ENCODE measurements at regions not wholly inside any gene's neighbourhood (a gene's known extent, or its start where the extent isn't known, plus 50 kb on each side); places are given as distances from the start of the nearest gene placed in this dataset.

- no peak for TF ChIP-seq CTCF (IDR thresholded peaks at IDR 0.05)
- TF ChIP-seq POLR2A (IDR thresholded peaks at IDR 0.05): no peak
Observed at GRCh38 chr3:140765246-140765645, 87.4 kb downstream of the TRIM42 start.

All from esophagus squamous epithelium (tissue), 4 donors.